ENCODE measurements at regions not wholly inside any gene's neighbourhood (a gene's known extent, or its start where the extent isn't known, plus 50 kb on each side); places are given as distances from the start of the nearest gene placed in this dataset.
"Not testable (repeated sequence)": the region's sequence is repeated elsewhere in the genome, so short reads cannot be mapped to it uniquely, and the experiment has no call there.

GRCh38 chr13:93017493-93018112 lies 209.0 kb upstream of the GPC6 start:
- no peak for DNase-seq

GRCh38 chr13:93023929-93024328 lies 202.7 kb upstream of the GPC6 start:
- no peak for DNase-seq

- no peak for DNase-seq
Measured at GRCh38 chr13:93025984-93026383, 200.6 kb upstream of the GPC6 start.

- DNase-seq = no peak
Measured at GRCh38 chr13:93029536-93029935, 197.1 kb upstream of the GPC6 start.

GRCh38 chr13:93036380-93036779 lies 190.2 kb upstream of the GPC6 start:
- no peak for DNase-seq

- DNase-seq = no peak
Measured at GRCh38 chr13:93037780-93038179, 188.8 kb upstream of the GPC6 start.

GRCh38 chr13:93038187-93038586 lies 188.4 kb upstream of the GPC6 start:
- no peak for DNase-seq

GRCh38 chr13:93039131-93039530 lies 187.5 kb upstream of the GPC6 start:
- no peak for DNase-seq

GRCh38 chr13:93041566-93041965 lies 185.0 kb upstream of the GPC6 start:
- DNase-seq = not testable (repeated sequence)

GRCh38 chr13:93045836-93046235 lies 180.8 kb upstream of the GPC6 start:
- DNase-seq = no peak

GRCh38 chr13:93055233-93055632 lies 171.4 kb upstream of the GPC6 start:
- no peak for DNase-seq

- no peak for DNase-seq
Measured at GRCh38 chr13:93058301-93058700, 168.3 kb upstream of the GPC6 start.

GRCh38 chr13:93060144-93060543 lies 166.5 kb upstream of the GPC6 start:
- no peak for DNase-seq

- DNase-seq = no peak
Measured at GRCh38 chr13:93066187-93066586, 160.4 kb upstream of the GPC6 start.

GRCh38 chr13:93079294-93079693 lies 147.3 kb upstream of the GPC6 start:
- no peak for DNase-seq

GRCh38 chr13:93080166-93080565 lies 146.4 kb upstream of the GPC6 start:
- DNase-seq = no peak

- DNase-seq = no peak
Measured at GRCh38 chr13:93080587-93080986, 146.0 kb upstream of the GPC6 start.

GRCh38 chr13:93086329-93086728 lies 140.3 kb upstream of the GPC6 start:
- DNase-seq = no peak

- DNase-seq = no peak
Measured at GRCh38 chr13:93098972-93099371, 127.6 kb upstream of the GPC6 start.

GRCh38 chr13:93101226-93101734 lies 125.3 kb upstream of the GPC6 start:
- DNase-seq = no peak

- DNase-seq = no peak
Measured at GRCh38 chr13:93104270-93104669, 122.3 kb upstream of the GPC6 start.

GRCh38 chr13:93108111-93108601 lies 118.5 kb upstream of the GPC6 start:
- peak in 1 of 58 donors; percentile 1 for DNase-seq

GRCh38 chr13:93116809-93117208 lies 109.8 kb upstream of the GPC6 start:
- DNase-seq = no peak

Data from anterior cingulate cortex (tissue), 58 donors.